ENCODE measurements at regions not wholly inside any gene's neighbourhood (a gene's known extent, or its start where the extent isn't known, plus 50 kb on each side); places are given as distances from the start of the nearest gene placed in this dataset.

DNA sequence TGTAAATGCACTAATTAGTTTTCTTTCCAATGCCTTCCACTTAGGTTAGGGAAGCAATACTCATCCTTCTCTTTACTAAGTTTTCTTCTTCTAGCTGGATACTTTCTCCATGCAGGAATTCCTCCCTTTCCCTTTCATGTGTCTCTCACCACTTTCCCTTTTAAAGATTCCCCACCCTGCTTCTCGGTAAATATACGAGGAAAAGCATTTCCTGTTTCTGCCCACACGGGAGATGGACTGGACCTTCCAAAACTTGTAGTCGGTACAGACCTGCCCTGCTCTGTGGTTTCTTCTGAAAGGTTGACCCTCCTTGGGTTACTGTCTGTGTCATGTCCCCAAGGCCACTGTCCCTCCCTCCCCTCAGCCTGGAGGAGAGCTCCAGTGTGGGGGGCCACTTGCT is 58.9 kb upstream of the LYZL2 start:
- no peak for TF ChIP-seq POLR2A (IDR thresholded peaks at IDR 0.05)
- TF ChIP-seq, protein P1, sequence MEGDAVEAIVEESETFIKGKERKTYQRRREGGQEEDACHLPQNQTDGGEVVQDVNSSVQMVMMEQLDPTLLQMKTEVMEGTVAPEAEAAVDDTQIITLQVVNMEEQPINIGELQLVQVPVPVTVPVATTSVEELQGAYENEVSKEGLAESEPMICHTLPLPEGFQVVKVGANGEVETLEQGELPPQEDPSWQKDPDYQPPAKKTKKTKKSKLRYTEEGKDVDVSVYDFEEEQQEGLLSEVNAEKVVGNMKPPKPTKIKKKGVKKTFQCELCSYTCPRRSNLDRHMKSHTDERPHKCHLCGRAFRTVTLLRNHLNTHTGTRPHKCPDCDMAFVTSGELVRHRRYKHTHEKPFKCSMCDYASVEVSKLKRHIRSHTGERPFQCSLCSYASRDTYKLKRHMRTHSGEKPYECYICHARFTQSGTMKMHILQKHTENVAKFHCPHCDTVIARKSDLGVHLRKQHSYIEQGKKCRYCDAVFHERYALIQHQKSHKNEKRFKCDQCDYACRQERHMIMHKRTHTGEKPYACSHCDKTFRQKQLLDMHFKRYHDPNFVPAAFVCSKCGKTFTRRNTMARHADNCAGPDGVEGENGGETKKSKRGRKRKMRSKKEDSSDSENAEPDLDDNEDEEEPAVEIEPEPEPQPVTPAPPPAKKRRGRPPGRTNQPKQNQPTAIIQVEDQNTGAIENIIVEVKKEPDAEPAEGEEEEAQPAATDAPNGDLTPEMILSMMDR (IDR thresholded peaks at IDR 0.05), result no peak
